Sigmoid colon (tissue), 4 donors: ENCODE measurements at regions not wholly inside any gene's neighbourhood (a gene's known extent, or its start where the extent isn't known, plus 50 kb on each side); places are given as distances from the start of the nearest gene placed in this dataset.

Experiments
- EP300 ChIP-seq, 4 donors: sonication (generic); formaldehyde crosslinking; IDR thresholded peaks; one replicate each; pipeline ENCODE4 v1.6.1; 2017; ENCODE audit warnings: antibody characterized with exemption in 4 of 4
- POLR2A ChIP-seq, 2 donors: fragments of 450-650 bp; IDR thresholded peaks; one replicate each; pipeline ENCODE4 v1.6.1; 2016; ENCODE audit warnings: antibody characterized with exemption in 2 of 2, mild to moderate bottlenecking in 2 of 2, moderate library complexity in 2 of 2
- TF ChIP-seq, protein P1 (sequence below), 4 experiments: fragments of 450-650 bp in 3 of 4; fragments of 200-600 bp in 1 of 4; IDR thresholded peaks; one replicate each; pipeline ENCODE4 v1.5.1; 2016 to 2019; ENCODE audit warnings: antibody characterized with exemption in 4 of 4, mild to moderate bottlenecking in 3 of 4, moderate library complexity in 2 of 4

DNA sequence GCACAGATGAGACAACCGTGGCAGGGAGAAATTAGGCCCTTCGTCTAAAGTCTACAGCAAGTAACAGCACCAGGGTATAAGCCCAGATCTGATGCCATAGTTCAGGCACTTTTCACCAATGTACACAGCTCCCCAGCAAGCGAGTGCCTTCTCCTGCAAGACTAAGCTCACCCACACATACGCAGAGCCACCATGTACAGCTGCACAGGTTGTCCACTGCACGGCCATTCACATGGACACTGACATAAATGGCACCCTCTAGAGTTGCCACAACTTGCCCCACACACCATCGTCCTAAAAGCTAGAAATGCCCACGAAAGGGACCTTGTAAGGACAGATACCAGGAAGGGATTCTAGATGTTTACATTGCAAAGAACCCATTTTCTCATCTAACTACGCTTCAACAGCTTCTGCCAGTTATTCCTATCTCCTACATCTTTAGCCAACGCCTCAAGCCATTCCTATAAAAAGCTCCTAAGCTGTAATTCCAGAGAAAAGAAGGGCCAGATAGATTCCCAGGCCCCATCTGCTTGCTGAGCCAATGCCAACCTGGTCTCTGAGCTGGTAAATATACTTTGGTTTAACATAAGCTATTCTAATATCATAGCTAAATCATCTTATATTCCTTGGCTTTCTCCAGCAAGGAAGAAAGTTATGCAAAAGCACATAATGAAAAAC lies 174.0 kb upstream of the KAZN start:
- no peak for TF ChIP-seq POLR2A (IDR thresholded peaks at IDR 0.05)
- TF ChIP-seq, protein P1, sequence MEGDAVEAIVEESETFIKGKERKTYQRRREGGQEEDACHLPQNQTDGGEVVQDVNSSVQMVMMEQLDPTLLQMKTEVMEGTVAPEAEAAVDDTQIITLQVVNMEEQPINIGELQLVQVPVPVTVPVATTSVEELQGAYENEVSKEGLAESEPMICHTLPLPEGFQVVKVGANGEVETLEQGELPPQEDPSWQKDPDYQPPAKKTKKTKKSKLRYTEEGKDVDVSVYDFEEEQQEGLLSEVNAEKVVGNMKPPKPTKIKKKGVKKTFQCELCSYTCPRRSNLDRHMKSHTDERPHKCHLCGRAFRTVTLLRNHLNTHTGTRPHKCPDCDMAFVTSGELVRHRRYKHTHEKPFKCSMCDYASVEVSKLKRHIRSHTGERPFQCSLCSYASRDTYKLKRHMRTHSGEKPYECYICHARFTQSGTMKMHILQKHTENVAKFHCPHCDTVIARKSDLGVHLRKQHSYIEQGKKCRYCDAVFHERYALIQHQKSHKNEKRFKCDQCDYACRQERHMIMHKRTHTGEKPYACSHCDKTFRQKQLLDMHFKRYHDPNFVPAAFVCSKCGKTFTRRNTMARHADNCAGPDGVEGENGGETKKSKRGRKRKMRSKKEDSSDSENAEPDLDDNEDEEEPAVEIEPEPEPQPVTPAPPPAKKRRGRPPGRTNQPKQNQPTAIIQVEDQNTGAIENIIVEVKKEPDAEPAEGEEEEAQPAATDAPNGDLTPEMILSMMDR (IDR thresholded peaks at IDR 0.05) = no peak
- no peak for TF ChIP-seq EP300 (IDR thresholded peaks at IDR 0.05)
